Epithelial cell of proximal tubule (primary cell): ENCODE measurements at regions not wholly inside any gene's neighbourhood (a gene's known extent, or its start where the extent isn't known, plus 50 kb on each side); places are given as distances from the start of the nearest gene placed in this dataset.

Experiments
- DNase-seq: peaks from one replicate; pipeline ENCODE4 v3.0.0-alpha.2; 2011; ENCODE audit warnings: low read depth
- H3K4me3 ChIP-seq: 2 replicates; pipeline ENCODE4 v1.5.1; 2011; ENCODE audit warnings: low read depth, mild to moderate bottlenecking, low read length
- CTCF ChIP-seq: conservative IDR thresholded peaks from 2 replicates; pipeline ENCODE4 v1.5.1; 2012; ENCODE audit warnings: low read depth, mild to moderate bottlenecking, low read length

- H3K4me3 ChIP-seq = no peak overlapping the region
- TF ChIP-seq CTCF = no peak
- DNase-seq = no peak
Measured at GRCh38 chr13:70864731-70865130, 756.5 kb upstream of the KLHL1 start.

- no peak for TF ChIP-seq CTCF
- DNase-seq = no peak
- H3K4me3 ChIP-seq = no peak overlapping the region
Measured at GRCh38 chr13:70856711-70857110, 748.5 kb upstream of the KLHL1 start.

- no peak for DNase-seq
- TF ChIP-seq CTCF = no peak
Measured at GRCh38 chr13:70856025-70856424, 747.8 kb upstream of the KLHL1 start.

GRCh38 chr13:70849222-70849621 is 741.0 kb upstream of the KLHL1 start:
- DNase-seq = no peak
- no peak overlapping the region for H3K4me3 ChIP-seq
- TF ChIP-seq CTCF = no peak

More at GRCh38 chr13:70856025-70856424, 747.8 kb upstream of the KLHL1 start:
- no peak overlapping the region for H3K4me3 ChIP-seq

- no peak for TF ChIP-seq CTCF
- no peak for DNase-seq
- H3K4me3 ChIP-seq = no peak overlapping the region
Measured at GRCh38 chr13:70844391-70845108, 736.3 kb upstream of the KLHL1 start.

- H3K4me3 ChIP-seq = no peak overlapping the region
- peak; percentile 20 for TF ChIP-seq CTCF
- no peak for DNase-seq
Measured at GRCh38 chr13:70842062-70842644, 733.9 kb upstream of the KLHL1 start.
